OCI-LY1 (cell line): ENCODE measurements at regions not wholly inside any gene's neighbourhood (a gene's known extent, or its start where the extent isn't known, plus 50 kb on each side); places are given as distances from the start of the nearest gene placed in this dataset.

Experiments used
- CTCF ChIP-seq: fragments of 200-600 bp; sonication (generic), shearing (Covaris generic); IDR thresholded peaks from 2 replicates; pipeline ENCODE4 v1.5.1; 2017; ENCODE audit warnings: mild to moderate bottlenecking, antibody characterized with exemption, low read length, moderate library complexity, mixed read lengths
- EZH2 ChIP-seq: fragments of 200-600 bp; sonication (generic), shearing (Covaris generic); IDR thresholded peaks from 2 replicates; pipeline ENCODE4 v1.8.0; 2017; ENCODE audit warnings: borderline replicate concordance, mixed run types, mild to moderate bottlenecking, antibody characterized with exemption, low read length, moderate library complexity, mixed read lengths

GRCh38 chr4:101685126-101685525 lies 105.4 kb upstream of the BANK1 start:
- TF ChIP-seq CTCF, result no peak
- TF ChIP-seq EZH2, result no peak
